ENCODE measurements at regions not wholly inside any gene's neighbourhood (a gene's known extent, or its start where the extent isn't known, plus 50 kb on each side); places are given as distances from the start of the nearest gene placed in this dataset.

DNA sequence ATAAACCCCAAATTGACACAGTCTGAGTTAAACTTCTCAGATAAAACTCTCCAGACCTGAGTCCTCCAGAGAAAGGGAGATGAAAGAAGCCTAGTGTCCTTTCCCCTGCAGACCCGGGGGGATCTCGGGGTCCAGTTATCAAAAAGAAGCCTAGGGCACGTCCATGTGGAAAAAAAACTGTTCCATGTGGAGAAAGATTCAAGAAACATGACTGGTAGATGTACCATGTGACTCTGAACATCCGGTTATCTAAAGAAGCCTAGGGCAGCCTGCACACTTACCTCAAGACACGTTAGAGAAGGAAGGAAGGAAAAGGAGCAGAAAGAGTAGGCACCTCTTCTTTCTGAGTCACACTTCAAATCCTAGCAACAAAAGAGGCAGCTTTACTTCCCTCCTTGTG, 421.0 kb downstream of the LRATD1 start:
- 100% methylated on average over 2 of the region's 5 CpGs for WGBS (ENCODE audit: insufficient coverage)
- no peaks in the 10 kb centered on the region for H3K9me3 ChIP-seq (ENCODE audit: control insufficient read depth, insufficient read depth, low read length)
- no peak for DNase-seq (ENCODE audit: low read depth in 4 of 6, low spot score in 6 of 6)

DNA sequence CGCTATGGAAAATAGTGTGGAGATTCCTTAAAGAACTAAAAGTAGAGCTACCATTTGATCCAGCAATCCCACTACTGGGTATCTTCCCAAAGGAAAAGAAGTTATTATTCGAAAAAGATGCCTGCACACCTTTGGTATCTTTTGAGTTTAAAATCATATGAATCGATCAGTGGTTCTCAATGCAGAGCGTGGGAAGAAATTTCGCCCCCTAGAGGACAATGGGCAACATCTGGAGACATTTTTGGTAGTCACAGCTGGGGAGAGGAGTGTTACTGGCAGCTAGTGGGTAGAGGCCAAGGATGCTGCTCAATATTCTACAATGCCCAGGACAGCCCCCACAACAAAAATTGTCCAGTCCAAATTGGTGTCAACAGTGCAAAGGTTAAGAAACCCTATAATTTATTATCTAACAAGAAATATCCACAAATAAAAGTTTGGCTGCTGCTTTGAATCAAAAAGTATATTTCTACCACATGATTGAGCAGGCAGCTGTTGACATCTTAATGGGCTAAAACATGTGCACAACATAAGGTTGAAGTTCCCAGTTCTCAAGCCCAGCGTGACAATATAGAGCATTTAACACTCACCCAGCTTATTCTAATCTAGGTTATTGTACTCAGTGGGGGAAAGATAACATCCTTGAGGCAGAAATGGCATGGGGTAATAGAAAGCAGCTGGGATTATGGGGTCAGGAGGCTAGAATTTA, 425.7 kb downstream of the LRATD1 start:
- Histone ChIP-seq H3K27me3 (ENCODE audit: control insufficient read depth, insufficient read depth, low read length) (no peaks in the 10 kb centered on the region), H3K27ac (ENCODE audit: low read depth, low read length) (no peak overlapping the region), H3K36me3 (ENCODE audit: control insufficient read depth, insufficient read depth, low read length) (no peaks in the 10 kb centered on the region), H3K4me1 (ENCODE audit: control insufficient read depth, insufficient read depth, low read length) (no peaks in the 10 kb centered on the region), H3K9me3 (ENCODE audit: control insufficient read depth, insufficient read depth, low read length) (no peaks in the 10 kb centered on the region), H3K4me3 (ENCODE audit: low read depth, low read length) (no peak overlapping the region)
- DNase-seq (ENCODE audit: low read depth in 4 of 6, low spot score in 6 of 6), result no peak
- WGBS (ENCODE audit: insufficient coverage), result 85% methylated on average over 4 of the region's 6 CpGs

More for the DNA sequence above, 421.0 kb downstream of the LRATD1 start:
- Histone ChIP-seq H3K36me3 (ENCODE audit: control insufficient read depth, insufficient read depth, low read length) (no peaks in the 10 kb centered on the region), H3K4me1 (ENCODE audit: control insufficient read depth, insufficient read depth, low read length) (peaks cover 6% of the 10 kb centered on the region), H3K4me3 (ENCODE audit: low read depth, low read length) (no peak overlapping the region), H3K27ac (ENCODE audit: low read depth, low read length) (no peak overlapping the region), H3K27me3 (ENCODE audit: control insufficient read depth, insufficient read depth, low read length) (no peaks in the 10 kb centered on the region)

DNA sequence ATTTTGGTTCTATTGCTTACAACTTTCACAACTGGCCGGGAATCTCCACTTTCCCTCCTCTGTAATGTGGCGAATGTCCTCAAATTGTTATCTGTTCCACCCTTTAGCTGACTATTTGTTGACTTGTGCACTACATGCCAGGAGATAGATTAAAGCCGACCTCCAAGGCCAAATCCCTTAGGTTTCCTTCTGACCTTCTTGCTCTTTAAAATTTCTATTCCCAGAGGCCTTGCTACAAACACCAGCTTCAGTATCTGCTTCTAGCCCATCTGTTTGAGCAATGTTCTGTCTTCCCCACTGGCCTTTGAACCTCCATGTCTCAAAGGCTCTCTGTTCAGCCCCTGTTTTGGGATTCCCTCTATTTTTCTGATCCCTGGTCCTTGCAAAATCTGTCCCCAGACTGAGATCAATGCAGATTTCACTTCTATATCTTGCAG, 426.2 kb downstream of the LRATD1 start:
- H3K27me3 ChIP-seq (ENCODE audit: control insufficient read depth, insufficient read depth, low read length), result no peaks in the 10 kb centered on the region
- no peaks in the 10 kb centered on the region for H3K4me1 ChIP-seq (ENCODE audit: control insufficient read depth, insufficient read depth, low read length)
- no peaks in the 10 kb centered on the region for H3K36me3 ChIP-seq (ENCODE audit: control insufficient read depth, insufficient read depth, low read length)
- 81% methylated on average over 3 of the region's 3 CpGs for WGBS (ENCODE audit: insufficient coverage)
- no peak for DNase-seq (ENCODE audit: low read depth in 4 of 6, low spot score in 6 of 6)
- H3K9me3 ChIP-seq (ENCODE audit: control insufficient read depth, insufficient read depth, low read length), result no peaks in the 10 kb centered on the region
- no peak overlapping the region for H3K27ac ChIP-seq (ENCODE audit: low read depth, low read length)
- no peak overlapping the region for H3K4me3 ChIP-seq (ENCODE audit: low read depth, low read length)

DNA sequence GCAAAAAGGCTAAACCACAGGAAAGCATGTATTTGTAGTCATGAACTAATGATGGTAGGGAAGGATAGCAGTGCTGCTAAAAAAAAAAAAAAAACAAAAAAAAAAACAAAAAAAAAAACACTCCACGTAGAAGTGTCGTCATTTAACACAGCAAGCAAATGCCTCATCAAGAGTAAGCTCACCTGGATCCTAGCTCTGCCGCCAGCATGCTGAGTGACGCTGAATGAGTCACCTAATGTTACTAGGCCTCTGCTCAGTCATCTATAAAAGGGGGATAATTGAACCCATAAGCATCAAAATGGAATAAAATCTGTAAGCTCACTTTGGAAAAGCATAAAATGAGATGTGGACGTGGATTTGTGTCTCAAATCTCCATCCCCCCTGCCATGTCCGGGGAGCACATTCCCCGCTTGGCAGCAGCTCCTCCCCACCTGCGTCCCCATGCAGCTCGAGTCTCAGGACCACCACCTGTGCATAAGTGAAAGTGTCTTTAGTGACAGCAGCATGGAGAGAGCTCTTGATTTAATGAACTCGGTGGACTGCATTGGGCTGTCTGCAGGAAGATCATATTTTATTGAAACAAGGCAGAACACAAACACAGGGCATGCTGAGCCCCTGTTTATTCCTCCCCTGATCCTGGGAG, 427.5 kb downstream of the LRATD1 start:
- WGBS (ENCODE audit: insufficient coverage), result 65% methylated on average over 5 of the region's 10 CpGs
- DNase-seq (ENCODE audit: low read depth in 4 of 6, low spot score in 6 of 6), result peak in 1 of 6 donors; percentile 72
- H3K4me1 ChIP-seq (ENCODE audit: control insufficient read depth, insufficient read depth, low read length), result no peaks in the 10 kb centered on the region
- H3K4me3 ChIP-seq (ENCODE audit: low read depth, low read length), result no peak overlapping the region
- H3K9me3 ChIP-seq (ENCODE audit: control insufficient read depth, insufficient read depth, low read length), result no peaks in the 10 kb centered on the region
- H3K36me3 ChIP-seq (ENCODE audit: control insufficient read depth, insufficient read depth, low read length), result no peaks in the 10 kb centered on the region
- no peak overlapping the region for H3K27ac ChIP-seq (ENCODE audit: low read depth, low read length)
- H3K27me3 ChIP-seq (ENCODE audit: control insufficient read depth, insufficient read depth, low read length), result no peaks in the 10 kb centered on the region

DNA sequence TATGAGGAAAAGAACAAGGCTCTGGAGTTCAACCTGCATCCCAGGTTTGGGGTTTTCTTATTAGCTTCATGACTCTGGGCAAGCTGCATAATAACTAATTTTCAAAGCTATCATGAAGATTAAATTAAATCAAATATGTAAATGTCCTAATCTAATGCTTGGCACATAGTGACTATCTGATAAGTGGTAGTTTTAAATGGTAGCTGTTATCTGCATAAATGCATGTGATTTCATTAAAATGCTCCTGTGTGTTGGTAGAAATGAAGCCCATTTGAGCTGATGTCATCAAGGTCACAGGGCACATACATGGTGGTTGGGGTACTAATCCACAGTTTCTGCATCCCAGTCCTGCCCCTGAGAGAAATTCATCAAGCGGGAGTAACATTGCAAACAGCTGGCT, 428.8 kb downstream of the LRATD1 start:
- H3K4me1 ChIP-seq (ENCODE audit: control insufficient read depth, insufficient read depth, low read length), result no peaks in the 10 kb centered on the region
- no peak overlapping the region for H3K4me3 ChIP-seq (ENCODE audit: low read depth, low read length)
- no peak for DNase-seq (ENCODE audit: low read depth in 4 of 6, low spot score in 6 of 6)
- H3K9me3 ChIP-seq (ENCODE audit: control insufficient read depth, insufficient read depth, low read length), result peaks cover 1% of the 10 kb centered on the region
- H3K27me3 ChIP-seq (ENCODE audit: control insufficient read depth, insufficient read depth, low read length), result no peaks in the 10 kb centered on the region
- no peaks in the 10 kb centered on the region for H3K36me3 ChIP-seq (ENCODE audit: control insufficient read depth, insufficient read depth, low read length)
- 80% methylated on average over 1 of the region's 1 CpG for WGBS (ENCODE audit: insufficient coverage)
- H3K27ac ChIP-seq (ENCODE audit: low read depth, low read length), result no peak overlapping the region

DNA sequence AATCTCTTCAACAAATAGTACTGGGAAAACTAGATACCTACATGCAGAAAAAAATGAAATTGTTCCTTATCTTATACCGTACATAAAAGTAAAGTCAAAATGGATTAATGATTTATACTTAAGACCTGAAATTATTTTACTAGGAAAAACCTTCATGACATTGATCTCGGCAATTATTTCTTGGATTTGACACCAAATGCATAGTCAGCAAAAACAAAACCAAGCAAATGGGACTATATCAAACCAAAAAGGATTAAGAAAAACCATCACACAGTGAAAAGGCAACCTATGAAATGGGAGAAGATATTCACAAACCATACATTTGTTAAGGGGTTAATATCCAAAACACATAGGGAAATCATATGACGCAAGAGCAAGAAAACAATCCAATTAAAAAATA, 433.6 kb downstream of the LRATD1 start:
- no peaks in the 10 kb centered on the region for H3K27me3 ChIP-seq (ENCODE audit: control insufficient read depth, insufficient read depth, low read length)
- WGBS (ENCODE audit: insufficient coverage), result no CpG with 5 or more reads among the region's 3 CpGs
- no peaks in the 10 kb centered on the region for H3K4me1 ChIP-seq (ENCODE audit: control insufficient read depth, insufficient read depth, low read length)
- peaks cover 1% of the 10 kb centered on the region for H3K9me3 ChIP-seq (ENCODE audit: control insufficient read depth, insufficient read depth, low read length)
- no peak overlapping the region for H3K27ac ChIP-seq (ENCODE audit: low read depth, low read length)
- H3K4me3 ChIP-seq (ENCODE audit: low read depth, low read length), result no peak overlapping the region
- no peaks in the 10 kb centered on the region for H3K36me3 ChIP-seq (ENCODE audit: control insufficient read depth, insufficient read depth, low read length)
- DNase-seq (ENCODE audit: low read depth in 4 of 6, low spot score in 6 of 6), result no peak

DNA sequence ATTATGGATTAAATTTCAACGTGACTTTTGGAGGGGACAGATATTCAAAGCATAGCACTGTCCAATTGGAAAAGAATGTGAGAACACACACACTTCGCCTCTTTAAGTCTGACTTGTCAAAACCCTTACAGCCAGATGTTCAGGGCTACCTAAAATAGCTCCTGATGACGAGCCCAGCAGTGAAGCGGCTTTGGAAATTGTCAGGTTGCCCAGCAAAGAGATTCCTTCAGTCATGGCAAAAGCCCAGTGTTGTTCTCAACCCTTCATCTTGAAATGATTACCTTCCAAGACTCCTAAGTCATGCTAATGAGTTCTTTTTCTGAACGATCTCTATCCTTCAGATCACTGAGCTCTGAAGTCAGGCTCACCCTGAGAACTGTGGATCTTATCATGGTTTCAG, 436.6 kb downstream of the LRATD1 start:
- H3K27me3 ChIP-seq (ENCODE audit: control insufficient read depth, insufficient read depth, low read length), result no peaks in the 10 kb centered on the region
- H3K9me3 ChIP-seq (ENCODE audit: control insufficient read depth, insufficient read depth, low read length), result peaks cover 1% of the 10 kb centered on the region
- no peak overlapping the region for H3K4me3 ChIP-seq (ENCODE audit: low read depth, low read length)
- 65% methylated on average over 5 of the region's 5 CpGs for WGBS (ENCODE audit: insufficient coverage)
- peak in 1 of 6 donors; percentile 21 for DNase-seq (ENCODE audit: low read depth in 4 of 6, low spot score in 6 of 6)
- H3K36me3 ChIP-seq (ENCODE audit: control insufficient read depth, insufficient read depth, low read length), result no peaks in the 10 kb centered on the region
- no peak overlapping the region for H3K27ac ChIP-seq (ENCODE audit: low read depth, low read length)
- H3K4me1 ChIP-seq (ENCODE audit: control insufficient read depth, insufficient read depth, low read length), result no peaks in the 10 kb centered on the region

DNA sequence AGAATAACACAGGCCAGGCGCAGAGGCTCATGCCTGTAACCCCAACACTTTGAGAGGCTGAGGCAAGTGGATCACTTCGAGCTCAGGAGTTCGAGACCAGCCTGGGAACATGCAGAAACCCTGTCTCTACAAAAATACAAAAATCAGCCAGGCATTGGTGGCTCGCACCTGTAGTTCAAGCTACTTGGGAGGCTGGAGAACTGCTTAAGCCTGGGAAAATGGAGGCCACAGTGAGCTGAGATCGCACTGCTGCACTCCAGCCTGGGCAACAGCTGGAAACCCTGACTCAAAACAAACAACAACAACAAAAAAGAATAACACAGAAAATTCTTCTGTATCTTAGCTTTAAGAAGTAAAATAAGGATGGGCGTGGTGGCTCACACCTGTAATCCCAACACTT, 440.3 kb downstream of the LRATD1 start:
- 100% methylated on average over 3 of the region's 6 CpGs for WGBS (ENCODE audit: insufficient coverage)
- Histone ChIP-seq H3K9me3 (ENCODE audit: control insufficient read depth, insufficient read depth, low read length) (no peaks in the 10 kb centered on the region), H3K27ac (ENCODE audit: low read depth, low read length) (no peak overlapping the region), H3K4me1 (ENCODE audit: control insufficient read depth, insufficient read depth, low read length) (no peaks in the 10 kb centered on the region), H3K36me3 (ENCODE audit: control insufficient read depth, insufficient read depth, low read length) (no peaks in the 10 kb centered on the region), H3K27me3 (ENCODE audit: control insufficient read depth, insufficient read depth, low read length) (no peaks in the 10 kb centered on the region), H3K4me3 (ENCODE audit: low read depth, low read length) (no peak overlapping the region)
- no peak for DNase-seq (ENCODE audit: low read depth in 4 of 6, low spot score in 6 of 6)

DNA sequence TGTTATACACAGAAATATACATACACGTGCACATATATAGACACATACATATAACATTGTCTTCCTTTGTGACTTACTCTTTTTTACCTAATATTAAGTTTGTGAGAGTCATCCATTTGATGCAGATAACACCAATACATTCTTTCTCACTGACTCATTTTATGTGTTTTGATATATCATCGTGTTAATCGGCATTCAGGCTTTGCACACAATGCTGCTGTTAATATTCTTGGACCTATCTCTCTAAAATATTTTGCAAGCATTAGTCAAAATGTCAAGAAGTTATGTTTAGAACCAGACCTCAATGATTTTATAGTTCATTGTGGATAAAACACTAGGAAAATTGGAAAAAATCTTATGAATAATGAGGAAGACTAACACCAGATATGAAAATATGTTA, 441.1 kb downstream of the LRATD1 start:
- Histone ChIP-seq H3K36me3 (ENCODE audit: control insufficient read depth, insufficient read depth, low read length) (no peaks in the 10 kb centered on the region), H3K27ac (ENCODE audit: low read depth, low read length) (no peak overlapping the region), H3K9me3 (ENCODE audit: control insufficient read depth, insufficient read depth, low read length) (no peaks in the 10 kb centered on the region), H3K27me3 (ENCODE audit: control insufficient read depth, insufficient read depth, low read length) (no peaks in the 10 kb centered on the region), H3K4me3 (ENCODE audit: low read depth, low read length) (no peak overlapping the region), H3K4me1 (ENCODE audit: control insufficient read depth, insufficient read depth, low read length) (no peaks in the 10 kb centered on the region)
- no peak for DNase-seq (ENCODE audit: low read depth in 4 of 6, low spot score in 6 of 6)
- no CpG with 5 or more reads among the region's 3 CpGs for WGBS (ENCODE audit: insufficient coverage)

DNA sequence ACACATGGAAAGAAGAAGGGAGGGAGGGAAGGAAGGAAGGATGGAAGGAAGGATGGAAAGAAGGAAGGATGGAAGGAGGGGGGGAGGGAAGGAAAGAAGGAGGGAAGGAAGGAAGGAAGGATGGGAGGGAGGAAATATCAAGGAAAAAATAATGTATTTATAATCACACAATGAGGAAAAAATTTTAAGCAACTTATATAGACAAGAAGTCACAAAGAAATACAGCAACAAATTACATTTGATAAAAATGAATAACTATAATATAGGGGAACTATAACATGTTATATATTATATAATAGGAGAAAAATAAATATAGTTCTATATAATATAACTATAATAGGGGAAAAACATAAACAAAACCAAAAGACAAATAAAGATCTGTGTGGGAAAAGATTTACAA, 441.8 kb downstream of the LRATD1 start:
- Histone ChIP-seq H3K9me3 (ENCODE audit: control insufficient read depth, insufficient read depth, low read length) (no peaks in the 10 kb centered on the region), H3K27ac (ENCODE audit: low read depth, low read length) (no peak overlapping the region), H3K36me3 (ENCODE audit: control insufficient read depth, insufficient read depth, low read length) (no peaks in the 10 kb centered on the region), H3K4me1 (ENCODE audit: control insufficient read depth, insufficient read depth, low read length) (no peaks in the 10 kb centered on the region), H3K27me3 (ENCODE audit: control insufficient read depth, insufficient read depth, low read length) (no peaks in the 10 kb centered on the region), H3K4me3 (ENCODE audit: low read depth, low read length) (no peak overlapping the region)
- no peak for DNase-seq (ENCODE audit: low read depth in 4 of 6, low spot score in 6 of 6)

Data from spinal cord (tissue), 9 donors.